Lower leg skin (tissue), 3 donors: ENCODE measurements at regions not wholly inside any gene's neighbourhood (a gene's known extent, or its start where the extent isn't known, plus 50 kb on each side); places are given as distances from the start of the nearest gene placed in this dataset.

ENCODE experiments used
- CTCF ChIP-seq, 3 donors: fragments of 450-650 bp; IDR thresholded peaks; one replicate each; pipeline ENCODE4 v1.5.1; 2016; ENCODE audit warnings: antibody characterized with exemption in 3 of 3, mild to moderate bottlenecking in 3 of 3, moderate library complexity in 2 of 3
- POLR2A ChIP-seq, 2 donors: fragments of 450-650 bp; IDR thresholded peaks; one replicate each; pipeline ENCODE4 v1.6.1; 2016 to 2017; ENCODE audit warnings: antibody characterized with exemption in 2 of 2, mild to moderate bottlenecking in 1 of 2, moderate library complexity in 1 of 2

DNA sequence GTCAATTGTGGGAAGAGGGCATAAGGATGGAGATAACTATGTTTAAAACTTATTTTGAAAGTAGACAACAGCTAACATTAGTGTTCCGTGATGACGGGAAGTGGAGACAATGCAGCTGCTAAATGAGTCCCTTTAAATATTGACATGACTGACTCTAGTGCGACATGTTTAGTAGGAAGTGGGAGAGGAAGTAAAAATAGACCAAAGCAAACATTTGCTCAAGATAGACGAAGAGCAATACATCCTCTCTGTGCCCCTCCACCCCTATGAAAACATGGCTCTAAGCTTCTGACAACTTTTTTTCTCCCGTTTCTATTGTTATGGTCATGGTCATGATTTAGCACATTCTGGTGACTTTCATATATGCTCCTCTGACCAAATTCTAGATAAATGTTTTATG is 60.0 kb upstream of the HMCN1 start:
- TF ChIP-seq POLR2A (IDR thresholded peaks at IDR 0.05) (no peak), CTCF (IDR thresholded peaks at IDR 0.05) (no peak)
